ENCODE measurements at regions not wholly inside any gene's neighbourhood (a gene's known extent, or its start where the extent isn't known, plus 50 kb on each side); places are given as distances from the start of the nearest gene placed in this dataset.

- Mint-ChIP-seq H3K27me3 (peaks cover 16% of the 10 kb centered on the region), H3K9me3 (no peaks in the 10 kb centered on the region), H3K4me1 (no peaks in the 10 kb centered on the region), H3K36me3 (ENCODE audit: insufficient read depth) (no peaks in the 10 kb centered on the region), H3K27ac (ENCODE audit: low read depth) (peak overlapping the region; percentile 26), H3K4me3 (no peak overlapping the region)
- DNase-seq (ENCODE audit: low spot score in 2 of 2) (no peak), ATAC-seq (replicated peaks; ENCODE audit: extremely low read depth, poor library complexity, severe bottlenecking) (no peak)
These were observed 130.4 kb upstream of the PARP11 start for GRCh38 chr12:4003576-4003975.

GRCh38 chr12:4002601-4003000 lies 129.4 kb upstream of the PARP11 start:
- H3K4me3 Mint-ChIP-seq: no peak overlapping the region
- DNase-seq (ENCODE audit: low spot score in 2 of 2) (no peak), ATAC-seq (replicated peaks; ENCODE audit: extremely low read depth, poor library complexity, severe bottlenecking) (no peak)
- no peaks in the 10 kb centered on the region for H3K36me3 Mint-ChIP-seq (ENCODE audit: insufficient read depth)
- no peaks in the 10 kb centered on the region for H3K4me1 Mint-ChIP-seq
- H3K27ac Mint-ChIP-seq (ENCODE audit: low read depth): no peak overlapping the region
- H3K9me3 Mint-ChIP-seq: no peaks in the 10 kb centered on the region
- H3K27me3 Mint-ChIP-seq: peaks cover 16% of the 10 kb centered on the region

GRCh38 chr12:4001841-4002240 lies 128.6 kb upstream of the PARP11 start:
- peaks cover 16% of the 10 kb centered on the region for H3K27me3 Mint-ChIP-seq
- H3K9me3 Mint-ChIP-seq: no peaks in the 10 kb centered on the region
- H3K4me1 Mint-ChIP-seq: no peaks in the 10 kb centered on the region
- ATAC-seq (replicated peaks; ENCODE audit: extremely low read depth, poor library complexity, severe bottlenecking) (no peak), DNase-seq (ENCODE audit: low spot score in 2 of 2) (no peak)
- no peaks in the 10 kb centered on the region for H3K36me3 Mint-ChIP-seq (ENCODE audit: insufficient read depth)
- no peak overlapping the region for H3K27ac Mint-ChIP-seq (ENCODE audit: low read depth)
- no peak overlapping the region for H3K4me3 Mint-ChIP-seq

- H3K9me3 Mint-ChIP-seq: no peaks in the 10 kb centered on the region
- no peak overlapping the region for H3K4me3 Mint-ChIP-seq
- no peak for DNase-seq (ENCODE audit: low spot score in 2 of 2)
- H3K4me1 Mint-ChIP-seq: peaks cover 1% of the 10 kb centered on the region
- ATAC-seq (replicated peaks; ENCODE audit: extremely low read depth, poor library complexity, severe bottlenecking): no peak
- H3K27me3 Mint-ChIP-seq: peaks cover 16% of the 10 kb centered on the region
- H3K36me3 Mint-ChIP-seq (ENCODE audit: insufficient read depth): peaks cover 5% of the 10 kb centered on the region
- H3K27ac Mint-ChIP-seq (ENCODE audit: low read depth): no peak overlapping the region
These were observed 127.8 kb upstream of the PARP11 start for GRCh38 chr12:4001031-4001430.

- ATAC-seq (replicated peaks; ENCODE audit: extremely low read depth, poor library complexity, severe bottlenecking) (no peak), DNase-seq (ENCODE audit: low spot score in 2 of 2) (no peak)
- H3K36me3 Mint-ChIP-seq (ENCODE audit: insufficient read depth): peaks cover 8% of the 10 kb centered on the region
- peaks cover 6% of the 10 kb centered on the region for H3K4me1 Mint-ChIP-seq
- H3K9me3 Mint-ChIP-seq: no peaks in the 10 kb centered on the region
- no peak overlapping the region for H3K27ac Mint-ChIP-seq (ENCODE audit: low read depth)
- peaks cover 16% of the 10 kb centered on the region for H3K27me3 Mint-ChIP-seq
- no peak overlapping the region for H3K4me3 Mint-ChIP-seq
These were observed 126.7 kb upstream of the PARP11 start for GRCh38 chr12:3999904-4000303.

- H3K27ac Mint-ChIP-seq (ENCODE audit: low read depth): no peak overlapping the region
- no peak for DNase-seq (ENCODE audit: low spot score in 2 of 2)
- ATAC-seq (replicated peaks; ENCODE audit: extremely low read depth, poor library complexity, severe bottlenecking): no peak
- peaks cover 16% of the 10 kb centered on the region for H3K27me3 Mint-ChIP-seq
- peaks cover 8% of the 10 kb centered on the region for H3K36me3 Mint-ChIP-seq (ENCODE audit: insufficient read depth)
- H3K4me1 Mint-ChIP-seq: peaks cover 6% of the 10 kb centered on the region
- no peak overlapping the region for H3K4me3 Mint-ChIP-seq
- no peaks in the 10 kb centered on the region for H3K9me3 Mint-ChIP-seq
These were observed 126.0 kb upstream of the PARP11 start for GRCh38 chr12:3998968-3999792.

- no peak overlapping the region for H3K4me3 Mint-ChIP-seq
- H3K27ac Mint-ChIP-seq (ENCODE audit: low read depth): no peak overlapping the region
- H3K27me3 Mint-ChIP-seq: peaks cover 16% of the 10 kb centered on the region
- ATAC-seq (replicated peaks; ENCODE audit: extremely low read depth, poor library complexity, severe bottlenecking): no peak
- no peak for DNase-seq (ENCODE audit: low spot score in 2 of 2)
- H3K9me3 Mint-ChIP-seq: no peaks in the 10 kb centered on the region
- peaks cover 8% of the 10 kb centered on the region for H3K36me3 Mint-ChIP-seq (ENCODE audit: insufficient read depth)
- H3K4me1 Mint-ChIP-seq: peaks cover 6% of the 10 kb centered on the region
These were observed 125.2 kb upstream of the PARP11 start for GRCh38 chr12:3998397-3998796.

- Mint-ChIP-seq H3K36me3 (ENCODE audit: insufficient read depth) (peaks cover 8% of the 10 kb centered on the region), H3K27ac (ENCODE audit: low read depth) (peak overlapping the region; percentile 52), H3K4me3 (no peak overlapping the region), H3K9me3 (no peaks in the 10 kb centered on the region), H3K4me1 (peaks cover 6% of the 10 kb centered on the region), H3K27me3 (peaks cover 35% of the 10 kb centered on the region)
- ATAC-seq (replicated peaks; ENCODE audit: extremely low read depth, poor library complexity, severe bottlenecking): no peak
- no peak for DNase-seq (ENCODE audit: low spot score in 2 of 2)
These were observed 123.1 kb upstream of the PARP11 start for GRCh38 chr12:3996322-3996721.

GRCh38 chr12:3995306-3995705 lies 122.1 kb upstream of the PARP11 start:
- DNase-seq (ENCODE audit: low spot score in 2 of 2): no peak
- H3K4me1 Mint-ChIP-seq: peaks cover 6% of the 10 kb centered on the region
- ATAC-seq (replicated peaks; ENCODE audit: extremely low read depth, poor library complexity, severe bottlenecking): no peak
- peaks cover 37% of the 10 kb centered on the region for H3K27me3 Mint-ChIP-seq
- peaks cover 8% of the 10 kb centered on the region for H3K36me3 Mint-ChIP-seq (ENCODE audit: insufficient read depth)
- H3K27ac Mint-ChIP-seq (ENCODE audit: low read depth): peak overlapping the region; percentile 52
- no peak overlapping the region for H3K4me3 Mint-ChIP-seq
- no peaks in the 10 kb centered on the region for H3K9me3 Mint-ChIP-seq

GRCh38 chr12:3994500-3994899 lies 121.3 kb upstream of the PARP11 start:
- peaks cover 37% of the 10 kb centered on the region for H3K27me3 Mint-ChIP-seq
- H3K27ac Mint-ChIP-seq (ENCODE audit: low read depth): no peak overlapping the region
- H3K4me3 Mint-ChIP-seq: no peak overlapping the region
- peaks cover 6% of the 10 kb centered on the region for H3K4me1 Mint-ChIP-seq
- H3K9me3 Mint-ChIP-seq: no peaks in the 10 kb centered on the region
- DNase-seq (ENCODE audit: low spot score in 2 of 2) (no peak), ATAC-seq (replicated peaks; ENCODE audit: extremely low read depth, poor library complexity, severe bottlenecking) (no peak)
- H3K36me3 Mint-ChIP-seq (ENCODE audit: insufficient read depth): peaks cover 8% of the 10 kb centered on the region

- ATAC-seq (replicated peaks; ENCODE audit: extremely low read depth, poor library complexity, severe bottlenecking): no peak
- H3K4me3 Mint-ChIP-seq: no peak overlapping the region
- H3K4me1 Mint-ChIP-seq: peaks cover 19% of the 10 kb centered on the region
- no peak overlapping the region for H3K27ac Mint-ChIP-seq (ENCODE audit: low read depth)
- DNase-seq (ENCODE audit: low spot score in 2 of 2): no peak
- peaks cover 8% of the 10 kb centered on the region for H3K36me3 Mint-ChIP-seq (ENCODE audit: insufficient read depth)
- no peaks in the 10 kb centered on the region for H3K9me3 Mint-ChIP-seq
- peaks cover 37% of the 10 kb centered on the region for H3K27me3 Mint-ChIP-seq
These were observed 119.7 kb upstream of the PARP11 start for GRCh38 chr12:3992945-3993344.

- H3K27ac Mint-ChIP-seq (ENCODE audit: low read depth): no peak overlapping the region
These were observed 118.8 kb upstream of the PARP11 start for GRCh38 chr12:3991798-3992580.

More at GRCh38 chr12:3991798-3992580, 118.8 kb upstream of the PARP11 start:
- H3K9me3 Mint-ChIP-seq: no peaks in the 10 kb centered on the region
- peaks cover 45% of the 10 kb centered on the region for H3K27me3 Mint-ChIP-seq
- H3K4me3 Mint-ChIP-seq: no peak overlapping the region
- peaks cover 19% of the 10 kb centered on the region for H3K4me1 Mint-ChIP-seq
- no peak for ATAC-seq (replicated peaks; ENCODE audit: extremely low read depth, poor library complexity, severe bottlenecking)
- peaks cover 8% of the 10 kb centered on the region for H3K36me3 Mint-ChIP-seq (ENCODE audit: insufficient read depth)
- no peak for DNase-seq (ENCODE audit: low spot score in 2 of 2)

Data from central memory CD8-positive, alpha-beta T cell (primary cell).